ENCODE measurements at regions not wholly inside any gene's neighbourhood (a gene's known extent, or its start where the extent isn't known, plus 50 kb on each side); places are given as distances from the start of the nearest gene placed in this dataset.
"Not testable (repeated sequence)": the region's sequence is repeated elsewhere in the genome, so short reads cannot be mapped to it uniquely, and the experiment has no call there.

DNA sequence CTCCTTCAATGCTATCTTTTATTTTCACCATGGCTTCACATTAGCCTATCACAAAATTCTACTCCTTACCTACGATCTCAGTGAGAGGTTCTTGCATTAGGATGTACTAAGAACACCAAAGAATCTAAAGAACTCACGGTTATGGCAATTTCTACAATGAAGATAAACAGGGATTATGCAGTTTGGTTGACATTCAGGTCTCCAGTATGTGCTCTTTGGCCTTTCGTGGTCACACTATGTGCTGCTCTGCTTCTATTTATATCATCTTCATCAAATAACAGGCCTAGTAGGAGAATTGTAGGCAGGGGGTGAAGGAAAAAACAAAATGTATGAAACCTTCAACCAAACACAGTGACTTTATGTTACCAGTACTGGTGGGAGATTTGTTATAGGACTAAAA, 194.0 kb upstream of the SAMSN1 start:
- Histone ChIP-seq H3K27me3 (ENCODE audit: control insufficient read depth, insufficient read depth) (no peaks in the 10 kb centered on the region), H3K4me3 (ENCODE audit: low read length) (no peak overlapping the region), H3K4me1 (ENCODE audit: control insufficient read depth, insufficient read depth, low read length) (no peaks in the 10 kb centered on the region), H3K27ac (ENCODE audit: low read length) (no peak overlapping the region), H3K9me3 (ENCODE audit: control insufficient read depth, low read length) (no peaks in the 10 kb centered on the region)
- no peak for ATAC-seq
- intact Hi-C loops (cut with DNase I): no loop called here
- DNase-seq: no peak
- WGBS: 83% methylated on average over 3 of the region's 3 CpGs

- no peak for ATAC-seq
- H3K4me1 ChIP-seq (ENCODE audit: control insufficient read depth, insufficient read depth, low read length): no peaks in the 10 kb centered on the region
- intact Hi-C loops (cut with DNase I): no loop called here
These were observed 193.5 kb upstream of the SAMSN1 start for GRCh38 chr21:14739590-14739989.

DNA sequence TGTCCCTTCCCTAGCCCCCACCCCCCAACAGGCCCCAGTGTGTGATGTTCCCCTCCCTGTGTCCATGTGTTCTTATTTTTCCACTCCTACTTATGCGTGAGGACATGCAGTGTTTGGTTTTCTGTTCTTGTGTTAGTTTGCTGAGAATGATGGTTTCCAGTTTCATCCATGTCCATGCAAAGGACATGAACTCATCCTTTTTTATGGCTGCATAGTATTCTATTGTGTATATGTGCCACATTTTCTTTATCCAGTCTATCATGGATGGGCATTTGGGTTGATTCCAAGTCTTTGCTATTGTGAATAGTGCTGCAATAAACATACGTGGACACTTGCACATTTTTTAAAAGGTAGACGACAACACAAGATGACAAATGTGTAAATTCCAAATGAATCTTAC, 192.5 kb upstream of the SAMSN1 start:
- H3K9me3 ChIP-seq (ENCODE audit: control insufficient read depth, low read length); H3K4me1 ChIP-seq (ENCODE audit: control insufficient read depth, insufficient read depth, low read length); H3K27me3 ChIP-seq (ENCODE audit: control insufficient read depth, insufficient read depth); H3K4me3 ChIP-seq (ENCODE audit: low read length); intact Hi-C loops (cut with DNase I); H3K27ac ChIP-seq (ENCODE audit: low read length); ATAC-seq; DNase-seq: not testable (repeated sequence)
- 93% methylated on average over 3 of the region's 3 CpGs for WGBS

More at GRCh38 chr21:14739590-14739989, 193.5 kb upstream of the SAMSN1 start:
- H3K4me3 ChIP-seq (ENCODE audit: low read length): no peak overlapping the region
- DNase-seq: no peak
- H3K9me3 ChIP-seq (ENCODE audit: control insufficient read depth, low read length): no peaks in the 10 kb centered on the region
- no peaks in the 10 kb centered on the region for H3K27me3 ChIP-seq (ENCODE audit: control insufficient read depth, insufficient read depth)
- no peak overlapping the region for H3K27ac ChIP-seq (ENCODE audit: low read length)
- WGBS: 71% methylated on average over 2 of the region's 2 CpGs

DNA sequence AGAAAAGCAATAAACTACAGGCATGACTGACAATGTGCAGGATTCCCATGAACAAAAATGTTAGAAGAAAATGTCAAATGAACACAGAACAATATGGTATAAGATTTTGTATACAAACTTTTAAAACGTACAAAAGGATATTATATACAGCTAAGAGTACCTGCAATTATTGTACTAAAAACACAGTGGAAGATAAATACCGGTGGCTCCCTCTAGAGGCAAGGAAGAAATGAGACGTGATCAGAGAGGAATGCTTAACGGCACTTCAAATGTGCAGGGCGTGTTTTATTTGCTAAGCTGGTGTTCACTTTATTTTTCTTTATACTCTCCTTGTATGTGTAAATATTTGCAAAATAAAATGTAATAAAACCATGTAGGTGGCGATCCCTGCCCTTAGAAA, 191.8 kb upstream of the SAMSN1 start:
- no peak for ATAC-seq
- Histone ChIP-seq H3K4me1 (ENCODE audit: control insufficient read depth, insufficient read depth, low read length) (no peaks in the 10 kb centered on the region), H3K4me3 (ENCODE audit: low read length) (no peak overlapping the region), H3K9me3 (ENCODE audit: control insufficient read depth, low read length) (no peaks in the 10 kb centered on the region), H3K27me3 (ENCODE audit: control insufficient read depth, insufficient read depth) (no peaks in the 10 kb centered on the region), H3K27ac (ENCODE audit: low read length) (no peak overlapping the region)
- 48% methylated on average over 6 of the region's 6 CpGs for WGBS
- DNase-seq: no peak
- intact Hi-C loops (cut with DNase I): no loop called here

- Histone ChIP-seq H3K4me3 (ENCODE audit: low read length) (no peak overlapping the region), H3K27ac (ENCODE audit: low read length) (no peak overlapping the region), H3K4me1 (ENCODE audit: control insufficient read depth, insufficient read depth, low read length) (no peaks in the 10 kb centered on the region), H3K27me3 (ENCODE audit: control insufficient read depth, insufficient read depth) (no peaks in the 10 kb centered on the region), H3K9me3 (ENCODE audit: control insufficient read depth, low read length) (no peaks in the 10 kb centered on the region)
- 49% methylated on average over 2 of the region's 2 CpGs for WGBS
- intact Hi-C loops (cut with DNase I): no loop called here
- DNase-seq: no peak
- ATAC-seq: no peak
These were observed 191.2 kb upstream of the SAMSN1 start for GRCh38 chr21:14737284-14737691.

- WGBS: 61% methylated on average over 2 of the region's 2 CpGs
- intact Hi-C loops (cut with DNase I): no loop called here
- no peak for ATAC-seq
These were observed 190.6 kb upstream of the SAMSN1 start for GRCh38 chr21:14736672-14737071.

DNA sequence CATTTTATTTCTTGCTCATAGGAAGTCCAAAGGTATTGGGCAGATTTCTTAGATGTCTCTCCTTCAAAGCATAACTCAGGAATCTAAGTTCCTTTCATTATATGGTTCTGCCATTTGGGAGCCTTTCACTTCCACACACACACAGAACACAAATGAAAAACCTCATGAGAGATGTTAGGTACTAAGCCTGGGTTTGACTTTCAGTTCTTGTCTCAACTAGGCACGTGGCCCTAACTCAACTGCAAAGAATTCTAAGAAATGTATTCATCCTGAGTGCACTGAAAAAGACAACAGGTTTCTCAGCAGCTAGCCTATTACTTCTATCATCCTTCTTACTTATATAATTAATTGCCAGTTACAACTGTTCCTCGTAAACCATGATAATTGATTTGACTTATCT, 190.0 kb upstream of the SAMSN1 start:
- intact Hi-C loops (cut with DNase I): no loop called here
- H3K4me1 ChIP-seq (ENCODE audit: control insufficient read depth, insufficient read depth, low read length): no peaks in the 10 kb centered on the region
- H3K27ac ChIP-seq (ENCODE audit: low read length): no peak overlapping the region
- DNase-seq: no peak
- no peaks in the 10 kb centered on the region for H3K9me3 ChIP-seq (ENCODE audit: control insufficient read depth, low read length)
- H3K27me3 ChIP-seq (ENCODE audit: control insufficient read depth, insufficient read depth): no peaks in the 10 kb centered on the region
- no peak for ATAC-seq
- 59% methylated on average over 2 of the region's 2 CpGs for WGBS
- no peak overlapping the region for H3K4me3 ChIP-seq (ENCODE audit: low read length)

More at GRCh38 chr21:14736672-14737071, 190.6 kb upstream of the SAMSN1 start:
- no peak for DNase-seq
- Histone ChIP-seq H3K27ac (ENCODE audit: low read length) (no peak overlapping the region), H3K9me3 (ENCODE audit: control insufficient read depth, low read length) (no peaks in the 10 kb centered on the region), H3K4me3 (ENCODE audit: low read length) (no peak overlapping the region), H3K4me1 (ENCODE audit: control insufficient read depth, insufficient read depth, low read length) (no peaks in the 10 kb centered on the region), H3K27me3 (ENCODE audit: control insufficient read depth, insufficient read depth) (no peaks in the 10 kb centered on the region)

- no peak overlapping the region for H3K4me3 ChIP-seq (ENCODE audit: low read length)
- no peaks in the 10 kb centered on the region for H3K27me3 ChIP-seq (ENCODE audit: control insufficient read depth, insufficient read depth)
- H3K4me1 ChIP-seq (ENCODE audit: control insufficient read depth, insufficient read depth, low read length): no peaks in the 10 kb centered on the region
- intact Hi-C loops (cut with DNase I): no loop called here
- H3K9me3 ChIP-seq (ENCODE audit: control insufficient read depth, low read length): no peaks in the 10 kb centered on the region
- 62% methylated on average over 2 of the region's 2 CpGs for WGBS
- DNase-seq (no peak), ATAC-seq (no peak)
- H3K27ac ChIP-seq (ENCODE audit: low read length): no peak overlapping the region
These were observed 188.7 kb upstream of the SAMSN1 start for GRCh38 chr21:14734833-14735232.

- no peak for ATAC-seq
- Histone ChIP-seq H3K27me3 (ENCODE audit: control insufficient read depth, insufficient read depth) (no peaks in the 10 kb centered on the region), H3K4me1 (ENCODE audit: control insufficient read depth, insufficient read depth, low read length) (no peaks in the 10 kb centered on the region), H3K9me3 (ENCODE audit: control insufficient read depth, low read length) (no peaks in the 10 kb centered on the region), H3K27ac (ENCODE audit: low read length) (no peak overlapping the region), H3K4me3 (ENCODE audit: low read length) (no peak overlapping the region)
- no peak for DNase-seq
- intact Hi-C loops (cut with DNase I): no loop called here
- WGBS: 77% methylated on average over 3 of the region's 3 CpGs
These were observed 188.1 kb upstream of the SAMSN1 start for GRCh38 chr21:14734191-14734590.

GRCh38 chr21:14725219-14725618, 179.1 kb upstream of the SAMSN1 start:
- ATAC-seq (no peak), DNase-seq (no peak)
- Histone ChIP-seq H3K27ac (ENCODE audit: low read length) (no peak overlapping the region), H3K4me1 (ENCODE audit: control insufficient read depth, insufficient read depth, low read length) (no peaks in the 10 kb centered on the region), H3K4me3 (ENCODE audit: low read length) (no peak overlapping the region), H3K27me3 (ENCODE audit: control insufficient read depth, insufficient read depth) (no peaks in the 10 kb centered on the region), H3K9me3 (ENCODE audit: control insufficient read depth, low read length) (no peaks in the 10 kb centered on the region)
- 96% methylated on average over 4 of the region's 4 CpGs for WGBS
- intact Hi-C loops (cut with DNase I): no loop called here

GRCh38 chr21:14722841-14723483, 176.8 kb upstream of the SAMSN1 start:
- no peak for ATAC-seq
- no peaks in the 10 kb centered on the region for H3K4me1 ChIP-seq (ENCODE audit: control insufficient read depth, insufficient read depth, low read length)
- no peak overlapping the region for H3K27ac ChIP-seq (ENCODE audit: low read length)
- no peak overlapping the region for H3K4me3 ChIP-seq (ENCODE audit: low read length)
- intact Hi-C loops (cut with DNase I): no loop called here
- no peak for DNase-seq
- 86% methylated on average over 6 of the region's 6 CpGs for WGBS
- H3K9me3 ChIP-seq (ENCODE audit: control insufficient read depth, low read length): no peaks in the 10 kb centered on the region
- no peaks in the 10 kb centered on the region for H3K27me3 ChIP-seq (ENCODE audit: control insufficient read depth, insufficient read depth)

DNA sequence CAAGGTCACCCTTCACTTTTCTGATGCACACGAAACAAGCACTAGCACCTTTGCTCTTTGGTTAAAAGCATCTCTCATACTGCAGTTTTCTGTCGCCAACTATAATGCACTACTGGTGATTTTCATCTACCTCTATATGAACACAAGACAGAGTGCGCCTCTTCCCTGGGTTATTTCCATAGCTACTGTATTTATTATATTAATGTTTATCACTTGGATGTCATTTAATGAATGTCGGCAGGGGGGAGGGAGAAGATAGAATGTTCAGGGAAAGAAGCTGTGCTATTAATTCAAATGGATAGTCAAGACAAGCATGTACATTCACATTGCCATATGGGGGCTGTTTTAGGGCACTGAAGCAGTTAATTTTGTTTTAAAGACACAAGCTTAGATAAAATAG, 174.1 kb upstream of the SAMSN1 start:
- no peaks in the 10 kb centered on the region for H3K27me3 ChIP-seq (ENCODE audit: control insufficient read depth, insufficient read depth)
- intact Hi-C loops (cut with DNase I): no loop called here
- H3K4me1 ChIP-seq (ENCODE audit: control insufficient read depth, insufficient read depth, low read length): no peaks in the 10 kb centered on the region
- ATAC-seq: no peak
- DNase-seq: no peak
- no peak overlapping the region for H3K4me3 ChIP-seq (ENCODE audit: low read length)
- no peaks in the 10 kb centered on the region for H3K9me3 ChIP-seq (ENCODE audit: control insufficient read depth, low read length)
- no peak overlapping the region for H3K27ac ChIP-seq (ENCODE audit: low read length)
- WGBS: 79% methylated on average over 4 of the region's 4 CpGs
